Stimulated activated CD8-positive, alpha-beta memory T cell treated with anti-CD3 and anti-CD28 coated beads, Interleukin-12 subunit alpha, Interleukin-12 subunit beta, amount 100 ng/mL, for 4 hours (primary cell): ENCODE measurements at regions not wholly inside any gene's neighbourhood (a gene's known extent, or its start where the extent isn't known, plus 50 kb on each side); places are given as distances from the start of the nearest gene placed in this dataset.

ENCODE experiments used
- DNase-seq: peaks from one replicate; pipeline ENCODE4 v3.0.0-alpha.2; 2020; ENCODE audit warnings: low read depth

DNA sequence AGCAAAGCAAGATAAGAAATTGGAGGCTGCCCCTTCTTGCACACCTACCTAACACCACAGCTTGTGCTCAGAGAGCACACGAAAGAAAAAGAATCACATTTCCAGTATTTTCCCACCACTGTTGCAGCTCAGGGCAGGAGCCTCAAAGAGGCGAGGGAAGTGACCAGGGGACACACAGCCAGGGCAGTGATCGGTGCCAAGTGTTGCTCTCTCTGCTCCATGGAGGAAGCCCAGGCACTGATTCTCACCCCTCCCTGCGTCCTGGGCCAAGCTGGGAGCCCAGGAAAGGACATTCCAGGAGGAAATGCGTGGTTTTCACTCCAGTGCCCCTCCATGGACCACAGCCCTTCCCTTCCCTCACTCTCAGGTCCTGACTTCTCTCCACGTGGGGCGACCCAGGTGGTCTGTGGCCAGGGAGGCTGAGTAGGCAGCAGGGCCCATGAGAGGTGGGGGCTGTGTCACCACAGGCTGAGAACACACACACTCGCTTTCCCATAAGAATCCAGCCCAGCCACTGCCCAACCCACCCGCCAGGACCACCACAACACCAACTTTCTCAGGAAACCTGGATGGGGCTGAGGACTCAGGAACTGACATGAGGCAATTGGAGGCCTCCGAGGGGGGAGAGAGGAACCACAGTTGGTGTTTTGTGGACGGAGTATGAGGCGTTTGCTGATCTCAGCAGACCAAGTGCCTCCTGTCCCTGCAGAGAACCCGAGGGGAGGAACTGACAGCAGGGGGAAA lies 81.7 kb upstream of the MAFB start:
- no peak for DNase-seq

DNA sequence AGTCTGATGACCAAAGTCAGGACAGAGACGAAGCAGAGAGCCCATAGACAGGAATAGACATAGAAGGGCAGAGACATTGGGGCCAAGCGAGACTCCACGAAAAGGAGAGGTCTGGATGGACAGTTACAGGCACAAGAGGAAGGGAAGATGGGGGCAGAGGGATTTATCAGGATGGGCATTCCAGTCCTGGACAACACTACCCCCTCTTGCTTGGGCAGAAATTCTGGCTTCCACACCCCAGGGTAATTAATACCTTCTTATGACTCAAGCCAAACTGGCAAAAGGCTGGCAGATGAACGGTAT lies 82.2 kb upstream of the MAFB start:
- no peak for DNase-seq

DNA sequence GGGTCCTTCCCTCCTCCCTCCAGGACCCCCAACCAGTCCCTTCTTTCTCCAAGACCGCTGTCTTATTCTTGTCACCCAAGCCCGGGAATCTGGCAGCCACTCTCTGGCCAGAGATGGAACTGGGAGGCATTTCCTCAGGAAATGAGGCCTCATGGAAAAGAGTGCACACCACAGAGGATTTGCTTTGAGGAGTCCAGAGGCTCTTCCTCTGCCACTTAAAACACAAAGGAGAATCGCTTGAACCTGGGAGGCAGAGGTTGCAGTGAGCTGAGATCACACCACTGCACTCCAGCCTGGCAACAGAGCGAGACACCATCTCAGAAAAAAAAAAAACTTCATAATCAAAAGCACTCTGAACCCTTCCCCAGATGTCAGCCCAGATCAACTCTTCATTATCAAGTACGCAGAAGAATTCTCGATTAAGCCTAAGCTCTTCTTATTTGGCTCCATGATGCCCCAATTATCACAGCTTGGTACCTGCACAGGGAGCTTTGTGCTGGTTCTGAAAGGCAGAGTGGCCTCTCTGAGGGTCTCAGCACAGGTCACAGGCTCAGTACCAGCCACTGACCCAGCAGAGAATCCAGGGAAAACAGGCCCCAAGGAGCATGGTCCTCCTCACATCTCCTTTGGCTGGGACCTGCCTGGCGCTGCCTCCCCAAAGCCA lies 82.9 kb upstream of the MAFB start:
- DNase-seq = no peak

DNA sequence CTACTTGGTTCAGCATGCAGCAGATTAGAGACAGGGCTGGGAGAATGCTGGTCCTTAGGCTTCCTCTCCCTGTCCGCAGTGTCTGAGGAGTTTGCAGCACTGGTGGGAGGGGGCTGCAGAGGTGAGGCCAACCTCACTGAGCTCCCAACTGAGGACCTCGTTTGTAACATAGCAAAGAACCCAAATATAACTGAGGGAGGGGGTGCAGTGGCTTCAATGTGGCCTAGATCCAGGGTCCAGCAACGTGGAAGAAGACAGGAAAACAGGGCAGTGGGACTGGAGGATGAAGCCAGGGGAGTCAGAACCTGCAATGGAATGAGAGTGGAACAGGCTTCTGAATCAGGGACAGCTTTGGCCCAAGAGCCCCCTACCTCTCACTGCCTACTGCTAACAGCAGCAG lies 84.3 kb upstream of the MAFB start:
- no peak for DNase-seq

DNA sequence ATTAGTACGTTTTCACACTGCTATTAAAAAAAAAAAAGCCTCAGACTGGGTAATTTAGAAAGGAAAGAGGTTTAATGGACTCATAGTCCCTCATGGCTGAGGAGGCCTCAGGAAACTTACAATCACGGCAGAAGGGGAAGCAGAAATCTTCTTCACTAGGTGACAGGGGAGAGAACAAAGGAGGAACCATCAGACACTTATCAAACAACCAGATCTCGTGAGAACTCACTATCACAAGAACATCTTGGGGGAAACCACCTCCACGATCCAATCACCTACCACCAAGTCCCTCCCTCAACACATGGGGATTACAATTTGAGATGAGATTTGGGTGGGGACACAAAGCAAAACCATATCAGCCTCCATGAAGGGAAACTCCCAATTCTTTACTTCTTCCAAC lies 85.2 kb upstream of the MAFB start:
- DNase-seq = no peak

DNA sequence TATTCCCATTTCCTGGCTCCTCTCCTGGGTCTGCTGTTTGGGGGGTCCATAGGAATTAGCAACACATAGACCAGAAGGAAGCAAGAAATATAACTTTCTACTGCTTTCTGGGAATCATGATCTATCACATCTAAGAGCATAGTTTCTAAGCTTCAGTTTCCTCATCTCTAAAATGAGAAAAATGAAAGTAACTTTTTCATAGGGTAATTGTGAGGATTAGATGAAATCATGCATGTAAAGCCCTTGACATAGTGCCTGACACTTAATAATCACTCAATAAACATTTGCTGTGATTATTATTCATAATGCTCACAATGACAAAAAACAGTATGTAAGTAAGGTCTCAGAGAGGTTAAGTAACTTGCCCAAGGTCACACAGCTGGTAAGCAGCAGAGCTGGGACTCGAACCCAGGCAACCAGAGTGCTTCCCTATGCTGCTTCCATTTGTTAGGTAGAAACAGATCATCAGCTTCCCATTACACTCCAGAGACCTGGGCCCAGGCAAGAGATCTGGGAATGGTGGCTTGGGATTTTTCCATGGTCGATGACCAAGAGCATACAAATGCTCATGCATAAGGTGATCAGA lies 86.6 kb upstream of the MAFB start:
- no peak for DNase-seq

DNA sequence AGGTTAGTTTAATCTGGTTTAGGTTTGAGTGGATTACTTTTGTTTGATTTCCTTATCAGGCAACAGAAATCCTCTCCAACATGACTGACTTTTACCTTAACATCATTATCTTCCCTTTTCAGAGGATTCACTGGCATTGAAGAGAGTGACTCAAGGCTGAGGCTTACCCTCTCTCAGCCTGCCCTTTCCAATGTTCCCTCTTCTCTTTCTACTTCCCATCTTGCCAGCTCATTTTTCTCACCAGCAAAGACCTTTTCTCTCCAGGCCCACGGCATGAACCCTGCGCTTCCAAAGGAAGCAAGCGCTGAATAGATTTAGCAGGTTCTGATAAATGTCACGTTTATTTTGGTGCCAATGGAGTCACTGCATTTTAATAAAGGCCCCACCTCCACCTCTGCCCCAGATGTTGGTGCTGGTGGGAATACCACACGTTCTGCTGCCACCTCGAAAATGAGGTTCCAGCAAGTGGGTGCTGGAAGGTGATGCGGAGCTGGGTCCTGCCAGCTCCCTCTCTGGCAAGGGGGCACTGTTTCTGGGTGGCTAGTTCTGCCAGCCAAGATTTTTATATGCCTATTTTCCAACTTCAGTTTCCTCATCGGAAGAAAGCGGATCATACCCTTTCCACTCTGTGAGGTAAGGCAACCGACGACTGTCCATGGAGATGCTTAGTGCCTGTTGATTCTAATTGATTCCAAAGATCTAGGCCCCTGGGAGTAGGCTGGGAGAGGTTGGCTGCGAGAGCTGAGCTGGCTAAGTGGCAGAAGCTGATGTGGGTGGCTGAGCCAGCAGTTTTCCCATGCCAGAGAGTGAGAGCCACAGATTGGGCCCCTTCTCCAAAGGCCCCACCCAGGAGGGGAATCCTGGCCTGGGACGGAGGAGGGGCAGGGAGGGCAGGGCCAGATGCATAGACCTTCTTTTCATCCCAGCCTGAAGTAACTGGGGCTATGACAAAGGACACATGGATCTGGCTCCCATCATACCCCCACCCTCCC lies 87.7 kb upstream of the MAFB start:
- DNase-seq = no peak

DNA sequence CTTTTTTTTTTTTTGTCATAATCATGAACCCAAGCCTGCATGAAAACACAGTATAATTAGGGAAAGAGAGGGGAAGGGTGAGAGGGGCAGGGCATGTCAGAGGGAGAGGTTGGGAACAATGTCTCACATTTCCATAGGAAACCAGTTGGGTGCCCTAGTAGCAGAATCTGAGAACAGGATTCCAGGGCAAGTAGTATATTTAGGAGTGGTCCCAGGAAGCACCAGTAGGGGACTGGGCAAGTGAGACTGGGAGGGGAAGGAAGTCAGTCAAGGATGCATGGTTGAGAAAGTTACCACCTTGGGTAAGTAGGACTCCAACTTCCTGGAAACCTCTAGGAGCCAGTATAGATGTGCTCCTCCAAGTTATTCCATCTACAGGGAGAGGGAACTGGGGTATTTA lies 88.6 kb upstream of the MAFB start:
- DNase-seq = no peak

DNA sequence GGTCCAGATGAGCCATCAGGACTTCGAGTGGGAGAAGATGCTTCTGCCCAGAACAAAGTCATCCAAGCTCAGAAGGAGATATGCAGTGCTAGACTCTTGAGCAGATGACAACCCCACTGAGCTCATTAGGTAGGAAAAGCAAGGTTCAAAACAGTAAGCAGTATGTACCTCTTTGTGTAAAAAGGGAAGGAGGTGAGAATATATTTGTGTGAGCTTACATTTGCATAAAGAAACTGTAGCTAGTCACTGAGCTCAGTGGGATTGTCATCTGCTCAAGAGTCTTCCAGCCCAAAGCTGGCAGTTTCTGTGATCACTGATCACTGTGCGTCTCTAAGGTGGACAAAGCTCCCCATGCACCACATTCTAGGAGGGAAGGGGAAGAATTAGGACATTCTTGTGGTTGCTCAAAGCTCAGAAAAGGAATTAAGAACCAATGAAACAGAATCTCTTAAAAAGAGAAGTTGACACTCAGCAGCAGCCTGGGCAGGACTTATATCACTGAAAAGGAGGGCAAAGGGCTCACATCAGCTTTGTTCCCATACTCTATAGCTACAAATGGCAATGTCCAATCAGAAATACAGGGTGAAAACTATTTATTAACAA lies 90.0 kb upstream of the MAFB start:
- DNase-seq = no peak

DNA sequence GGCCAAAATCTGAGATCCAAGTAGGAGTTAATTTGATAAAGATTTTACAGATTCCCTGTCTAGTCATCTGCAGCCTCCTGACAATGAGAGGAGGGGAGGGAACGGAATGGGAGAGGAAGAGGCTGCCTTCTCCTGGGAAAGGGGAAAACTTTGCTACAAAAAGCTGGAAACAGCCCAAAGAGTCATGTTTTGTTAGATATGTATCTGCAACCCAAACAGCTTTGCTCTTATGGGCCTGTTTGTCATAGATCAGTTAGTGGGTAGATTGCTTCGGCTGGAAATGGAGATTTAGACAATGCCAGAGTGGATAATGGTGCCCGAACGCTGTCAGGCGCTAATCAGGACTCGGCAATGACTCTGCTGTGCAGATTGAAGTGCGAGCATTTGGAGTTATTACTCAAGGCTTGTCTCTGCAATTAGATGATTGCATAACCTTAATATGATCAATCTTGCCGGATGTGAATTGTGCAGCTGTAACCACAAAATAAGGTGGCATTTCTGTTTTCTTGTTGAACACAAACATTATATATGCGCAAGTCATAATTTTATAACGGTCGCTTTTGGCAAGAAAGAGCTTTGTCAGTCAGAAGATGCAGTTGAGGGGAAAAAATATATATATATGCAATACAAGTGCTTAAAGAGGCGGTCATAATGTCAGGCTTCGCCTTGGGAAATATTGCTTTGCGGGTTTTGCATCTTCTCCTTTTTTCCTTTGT lies 92.4 kb upstream of the MAFB start:
- no peak for DNase-seq

DNA sequence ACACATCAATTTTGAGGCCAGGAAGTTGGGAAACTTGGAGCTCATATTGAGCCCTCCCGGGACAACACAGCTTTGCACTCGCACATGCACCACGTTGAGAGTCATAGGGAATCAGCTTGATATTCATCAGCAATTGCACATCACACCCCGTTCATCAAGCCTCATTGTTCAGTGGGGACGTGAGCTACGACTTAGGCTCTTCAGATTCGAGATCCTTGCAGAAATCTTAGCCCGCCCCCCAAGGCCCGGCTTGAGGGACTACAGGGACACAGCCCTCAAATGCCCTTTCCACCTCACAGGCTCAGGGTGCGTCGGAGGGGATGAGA lies 93.0 kb upstream of the MAFB start:
- DNase-seq = no peak

DNA sequence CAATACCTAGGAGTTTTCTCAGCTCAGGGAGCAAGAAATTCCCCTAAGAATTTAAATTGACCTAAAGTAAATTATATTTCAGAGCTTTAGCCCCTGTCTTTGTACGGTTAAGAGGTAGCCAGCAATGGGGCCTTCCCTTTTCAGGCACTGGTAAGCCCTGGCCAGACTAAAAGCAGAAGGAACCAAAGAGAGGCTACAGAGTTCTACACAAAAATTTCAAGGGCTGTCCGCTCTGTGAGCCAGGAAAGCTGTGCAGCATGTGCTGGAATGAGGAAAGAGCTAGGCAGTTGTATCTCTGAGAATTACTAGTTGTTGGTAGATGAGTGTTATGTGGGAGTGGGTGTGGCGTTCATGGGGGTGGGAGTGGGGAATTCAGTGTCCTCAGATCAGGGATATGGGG lies 96.3 kb upstream of the MAFB start:
- no peak for DNase-seq

DNA sequence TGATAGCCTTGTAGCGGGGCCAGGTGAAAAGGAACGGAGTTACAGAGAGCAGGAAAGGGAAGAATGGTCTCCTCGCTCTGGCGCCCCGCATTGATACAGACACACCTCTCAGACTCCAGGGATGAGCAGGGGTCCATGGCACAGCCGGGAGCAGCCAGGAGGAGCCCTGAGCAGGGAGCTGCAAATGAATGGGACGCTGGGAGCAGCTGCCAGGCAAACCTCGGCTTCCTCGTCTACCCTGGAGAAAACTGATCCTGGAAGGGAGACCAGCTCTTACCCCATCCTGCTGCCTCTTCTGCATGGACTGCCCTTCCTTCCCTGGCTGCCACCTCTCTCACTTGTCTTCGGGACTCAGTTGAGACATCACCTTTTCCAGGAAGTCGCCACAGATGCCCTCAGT lies 97.3 kb upstream of the MAFB start:
- no peak for DNase-seq

DNA sequence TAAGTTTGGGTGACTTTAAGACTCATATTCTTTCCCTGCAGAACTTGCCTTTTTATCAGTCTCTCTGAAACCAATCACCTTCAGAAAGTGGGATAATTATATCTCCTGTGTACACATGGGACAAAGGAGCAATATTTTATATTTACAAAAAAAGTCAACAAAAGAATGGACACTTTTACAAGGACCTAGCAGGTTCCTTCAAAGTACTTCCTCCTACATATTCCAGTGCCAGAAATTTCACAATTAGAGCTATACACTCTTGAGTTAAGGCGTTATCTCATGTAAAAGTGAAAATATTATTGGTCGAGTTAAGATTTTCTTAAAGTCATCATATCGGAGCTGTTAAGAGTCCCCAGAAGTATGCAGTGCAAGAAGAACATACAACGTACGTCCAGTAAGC lies 98.9 kb upstream of the MAFB start:
- DNase-seq = no peak

DNA sequence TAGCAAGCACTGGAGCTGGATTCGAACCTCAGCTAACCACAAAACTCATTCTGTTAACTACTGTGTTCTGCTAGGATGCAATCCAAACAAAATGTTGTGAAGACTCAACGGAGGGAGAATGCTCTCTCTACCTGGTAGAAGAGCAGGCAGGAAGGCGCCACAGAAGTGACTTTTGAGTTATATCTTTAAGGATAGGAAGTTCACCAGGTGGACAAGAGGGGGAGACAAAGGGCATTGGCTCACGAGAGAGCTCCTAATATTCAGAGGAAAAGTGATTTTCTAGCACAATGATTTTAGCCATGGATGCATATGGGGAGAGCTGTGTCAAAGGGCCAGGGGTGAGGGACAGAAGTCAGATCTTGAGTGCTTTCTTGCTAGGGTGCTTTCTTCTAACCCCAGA lies 108.4 kb upstream of the MAFB start:
- no peak for DNase-seq

DNA sequence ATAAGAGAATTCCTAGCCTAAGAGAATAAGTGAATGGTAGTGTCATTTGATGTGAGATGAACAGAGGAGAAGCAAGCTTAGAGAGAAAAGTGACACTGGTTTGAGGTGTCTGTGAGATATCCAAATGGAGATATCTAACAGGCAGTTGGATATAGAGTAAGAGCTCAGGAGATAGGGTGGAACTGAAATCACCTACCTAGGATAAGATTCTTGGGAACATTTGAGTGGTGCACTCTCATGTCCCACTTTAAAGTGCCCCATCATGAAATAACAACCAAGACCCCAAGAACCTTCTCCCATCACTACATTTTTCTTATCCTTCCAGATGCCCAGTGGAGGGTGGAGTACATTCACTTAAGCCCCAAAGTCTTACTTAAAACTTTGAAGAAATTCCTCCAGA lies 109.0 kb upstream of the MAFB start:
- no peak for DNase-seq

DNA sequence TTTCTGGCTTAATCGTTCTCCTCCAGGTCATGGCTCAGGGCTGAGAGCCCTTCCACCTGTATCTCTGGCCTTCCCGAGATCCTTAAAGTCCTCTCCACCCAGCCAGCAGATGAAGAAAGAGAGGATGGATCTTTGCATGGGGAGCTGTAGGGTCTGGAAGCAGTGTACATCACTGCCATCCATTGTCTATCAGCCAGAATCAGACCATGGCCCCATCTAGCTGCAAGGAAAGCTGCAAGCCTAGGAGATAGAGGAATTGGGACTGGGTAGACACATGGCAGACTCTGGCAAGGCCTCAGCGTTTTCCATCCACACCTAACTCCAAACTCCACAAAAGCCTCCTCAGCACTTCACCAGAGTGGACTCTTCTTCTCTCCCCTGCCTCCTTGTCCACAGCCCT lies 113.8 kb upstream of the MAFB start:
- no peak for DNase-seq

DNA sequence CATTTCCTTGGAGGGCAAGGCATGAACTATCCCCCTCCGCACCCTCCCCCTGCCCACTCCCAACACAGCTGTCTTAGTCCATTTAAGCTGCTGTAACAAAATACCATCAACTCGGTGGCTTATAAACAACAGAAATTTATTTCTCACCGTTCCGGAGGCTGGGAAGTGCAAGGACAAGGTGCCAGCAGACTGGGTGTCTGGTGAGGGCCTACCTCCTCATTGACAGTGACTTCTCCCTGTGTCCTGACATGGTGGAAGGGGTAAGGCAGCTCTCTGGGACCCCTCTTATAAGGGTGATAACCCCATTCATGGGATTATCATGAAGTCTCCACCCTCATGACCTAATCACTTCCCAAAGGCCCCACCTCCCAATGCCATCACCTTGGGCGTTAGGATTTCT lies 114.3 kb upstream of the MAFB start:
- DNase-seq = no peak

DNA sequence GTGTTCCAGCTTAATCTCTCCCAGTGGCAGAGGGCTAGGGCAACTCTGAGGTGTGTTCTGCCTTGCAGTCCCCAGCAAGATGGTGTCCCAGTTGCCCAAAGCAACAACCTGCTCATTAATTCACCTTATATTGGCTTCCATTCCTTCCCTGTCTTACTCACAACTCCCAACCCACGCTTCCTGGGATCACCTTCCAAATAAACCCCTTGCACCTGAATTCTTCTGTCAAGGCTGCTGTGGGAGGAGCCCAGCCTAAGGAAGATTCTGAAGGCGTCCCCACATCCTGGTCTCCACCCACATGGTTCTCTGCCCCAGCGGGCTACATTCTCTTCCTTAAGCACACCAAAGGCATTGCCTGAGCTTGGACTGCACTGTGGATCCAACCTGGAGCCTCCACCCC lies 116.6 kb upstream of the MAFB start:
- no peak for DNase-seq

DNA sequence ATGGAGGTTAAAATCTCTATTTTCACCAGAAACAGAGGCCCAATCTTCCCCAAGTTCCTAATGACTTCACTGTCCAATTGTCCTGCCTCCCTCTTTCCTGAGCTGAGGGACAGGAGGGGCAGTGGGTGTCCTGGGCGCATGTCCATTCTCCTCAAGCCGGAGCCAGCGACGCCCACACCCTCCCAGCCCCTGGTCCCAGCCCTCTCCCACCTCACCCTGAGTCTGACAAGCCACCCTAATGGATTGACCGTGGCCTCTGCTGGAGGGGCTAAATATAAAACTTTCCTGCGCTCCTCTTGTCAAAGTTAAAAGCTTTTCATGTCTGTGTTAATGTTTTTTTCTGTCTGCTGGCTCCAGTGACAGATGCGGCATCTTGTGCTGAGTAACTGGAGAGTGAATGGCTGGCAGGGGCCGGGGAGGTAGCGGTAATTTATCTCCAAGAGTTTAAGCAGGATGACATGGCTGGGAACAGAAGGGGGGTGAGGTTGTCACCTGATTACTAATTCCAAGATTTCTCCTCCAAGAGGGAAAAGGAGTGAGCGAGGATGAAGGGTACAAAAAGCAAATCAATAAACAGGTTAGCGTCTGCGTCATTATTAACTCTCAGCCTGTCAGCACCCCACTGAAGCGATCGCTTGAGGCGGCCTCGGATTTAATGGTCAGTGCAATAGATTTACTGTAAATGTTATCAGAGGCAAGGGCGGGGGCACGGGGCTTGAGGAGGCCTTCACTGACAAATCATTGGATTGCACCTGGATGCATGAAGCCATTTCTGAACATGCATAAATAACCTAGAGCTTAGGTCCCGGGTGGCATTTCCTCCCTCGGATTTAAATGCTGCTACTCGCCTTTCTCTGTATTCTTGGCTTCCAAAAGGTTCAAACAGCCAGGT lies 118.1 kb upstream of the MAFB start:
- DNase-seq = no peak

DNA sequence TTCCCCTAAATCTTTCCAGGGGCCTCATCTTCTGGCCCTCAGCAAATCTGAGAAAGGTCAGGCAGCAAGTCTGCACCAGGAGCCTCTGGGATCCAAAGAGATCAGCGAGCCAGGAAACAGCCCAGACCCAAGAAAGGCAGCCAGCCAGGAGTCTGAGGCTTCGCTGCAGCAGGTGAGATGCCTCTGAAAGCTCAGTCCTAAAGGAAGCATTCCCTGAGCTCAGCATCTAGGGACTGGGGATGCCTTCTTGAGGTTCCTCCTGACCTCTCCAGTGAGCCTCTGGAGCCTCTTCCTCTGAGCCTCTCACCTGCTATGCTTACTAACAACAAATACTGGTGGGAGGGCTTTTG lies 118.8 kb upstream of the MAFB start:
- no peak for DNase-seq
